H1 (cell line): ENCODE measurements at regions not wholly inside any gene's neighbourhood (a gene's known extent, or its start where the extent isn't known, plus 50 kb on each side); places are given as distances from the start of the nearest gene placed in this dataset.

Experiments used
- POU5F1 ChIP-seq: IDR thresholded peaks from 2 replicates; pipeline ENCODE4 v1.6.1; 2011; ENCODE audit warnings: low read depth, mild to moderate bottlenecking, low read length, moderate library complexity
- TCF12 ChIP-seq: IDR thresholded peaks from 2 replicates; pipeline ENCODE4 v1.6.1; 2011; ENCODE audit warnings: low read depth, mild to moderate bottlenecking, low read length

GRCh38 chr4:127446427-127446885 lies 186.3 kb upstream of the INTU start:
- TF ChIP-seq TCF12 = no peak
- no peak for TF ChIP-seq POU5F1
